CD4-positive, alpha-beta T cell treated with Interleukin-6 at 100 ng/mL for 8 hours (primary cell): ENCODE measurements at regions not wholly inside any gene's neighbourhood (a gene's known extent, or its start where the extent isn't known, plus 50 kb on each side); places are given as distances from the start of the nearest gene placed in this dataset.
"Not testable (repeated sequence)": the region's sequence is repeated elsewhere in the genome, so short reads cannot be mapped to it uniquely, and the experiment has no call there.

Source experiments
- DNase-seq: peaks from one replicate; pipeline ENCODE4 v3.0.0-alpha.2; 2020; ENCODE audit warnings: mixed read lengths, low spot score

GRCh38 chr11:37914859-37915258 lies 1316.8 kb upstream of the RAG2 start:
- no peak for DNase-seq

GRCh38 chr11:37908219-37908548 lies 1310.1 kb upstream of the RAG2 start:
- no peak for DNase-seq

GRCh38 chr11:37907436-37908218 lies 1309.6 kb upstream of the RAG2 start:
- DNase-seq: no peak

GRCh38 chr11:37905707-37906417 lies 1307.8 kb upstream of the RAG2 start:
- DNase-seq: no peak

- no peak for DNase-seq
These were observed 1298.0 kb upstream of the RAG2 start for GRCh38 chr11:37896016-37896415.

GRCh38 chr11:37881741-37882140 lies 1283.7 kb upstream of the RAG2 start:
- no peak for DNase-seq

GRCh38 chr11:37861671-37862070 lies 1263.6 kb upstream of the RAG2 start:
- DNase-seq: no peak

- not testable (repeated sequence) for DNase-seq
These were observed 1260.9 kb upstream of the RAG2 start for GRCh38 chr11:37858806-37859537.

GRCh38 chr11:37858398-37858797 lies 1260.4 kb upstream of the RAG2 start:
- no peak for DNase-seq

- no peak for DNase-seq
These were observed 1259.7 kb upstream of the RAG2 start for GRCh38 chr11:37857726-37858125.

- no peak for DNase-seq
These were observed 1251.7 kb upstream of the RAG2 start for GRCh38 chr11:37849706-37850105.

- DNase-seq: no peak
These were observed 1245.6 kb upstream of the RAG2 start for GRCh38 chr11:37843603-37844002.

GRCh38 chr11:37841016-37841415 lies 1243.0 kb upstream of the RAG2 start:
- no peak for DNase-seq

- DNase-seq: not testable (repeated sequence)
These were observed 1242.3 kb upstream of the RAG2 start for GRCh38 chr11:37840345-37840744.

GRCh38 chr11:37830529-37830928 lies 1232.5 kb upstream of the RAG2 start:
- DNase-seq: no peak

GRCh38 chr11:37817727-37818270 lies 1219.8 kb upstream of the RAG2 start:
- DNase-seq: no peak

- DNase-seq: no peak
These were observed 1214.3 kb upstream of the RAG2 start for GRCh38 chr11:37812281-37812880.

- no peak for DNase-seq
These were observed 1213.3 kb upstream of the RAG2 start for GRCh38 chr11:37811349-37811748.

- DNase-seq: no peak
These were observed 1206.6 kb upstream of the RAG2 start for GRCh38 chr11:37804666-37805065.

- DNase-seq: no peak
These were observed 1190.3 kb upstream of the RAG2 start for GRCh38 chr11:37788141-37788877.

GRCh38 chr11:37786214-37786755 lies 1188.2 kb upstream of the RAG2 start:
- DNase-seq: no peak
